Activated B cell treated with CpG ODN at 0.5 μM for 24 hours (primary cell): ENCODE measurements at regions not wholly inside any gene's neighbourhood (a gene's known extent, or its start where the extent isn't known, plus 50 kb on each side); places are given as distances from the start of the nearest gene placed in this dataset.
"Not testable (repeated sequence)": the region's sequence is repeated elsewhere in the genome, so short reads cannot be mapped to it uniquely, and the experiment has no call there.

ENCODE experiments used
- ATAC-seq: fragments of 200-7000 bp; cut with Tn5 transposase; one replicate; pipeline ENCODE4 v1.10.0; 2021; ENCODE audit warnings: low read depth, mild to moderate bottlenecking, moderate library complexity
- CTCF ChIA-PET: fragments of 350-600 bp; sonication (Branson Sonifier 250); formaldehyde crosslinking; loops from one replicate; lab custom pipeline; 2021; ENCODE audit warnings: antibody characterized with exemption; lab: Charles Lee
- POLR2A ChIA-PET: fragments of 350-600 bp; sonication (Branson Sonifier 250); formaldehyde crosslinking; loops from one replicate; lab custom pipeline; 2021; ENCODE audit warnings: antibody characterized with exemption; lab: Charles Lee
- DNase-seq: peaks from one replicate; pipeline ENCODE4 v3.0.0; 2022
- H3K27ac Mint-ChIP-seq: one replicate; pipeline ENCODE4 v1.8.0; 2020; ENCODE audit warnings: mixed read lengths
- H3K27me3 Mint-ChIP-seq: one replicate; pipeline ENCODE4 v1.8.0; 2021; ENCODE audit warnings: mixed read lengths
- H3K36me3 Mint-ChIP-seq: one replicate; pipeline ENCODE4 v1.8.0; 2021; ENCODE audit warnings: low read depth, mixed read lengths
- H3K4me1 Mint-ChIP-seq: one replicate; pipeline ENCODE4 v1.8.0; 2021; ENCODE audit warnings: mixed read lengths
- H3K4me3 Mint-ChIP-seq: one replicate; pipeline ENCODE4 v1.8.0; 2020; ENCODE audit warnings: mild to moderate bottlenecking, mixed read lengths
- H3K9me3 Mint-ChIP-seq: one replicate; pipeline ENCODE4 v1.8.0; 2020; ENCODE audit warnings: mixed read lengths
- CTCF ChIP-seq: fragments of 200-600 bp; IDR thresholded peaks from one replicate; pipeline ENCODE4 v1.8.0; 2022; ENCODE audit warnings: antibody characterized with exemption, mild to moderate bottlenecking
- intact Hi-C: fragments of 100-400 bp; cut with micrococcal nuclease; formaldehyde crosslinking; loops from one replicate; pipeline ENCODE4 v1.15.1; 2024

GRCh38 chr2:77767388-77768076, 245.4 kb upstream of the LRRTM4 start:
- no peak overlapping the region for H3K4me3 Mint-ChIP-seq
- ChIA-PET POLR2A (no interaction called here), CTCF (no interaction called here)
- H3K27ac Mint-ChIP-seq, result no peak overlapping the region
- peaks cover 14% of the 10 kb centered on the region for H3K9me3 Mint-ChIP-seq
- no peak for ATAC-seq
- no peak for DNase-seq
- TF ChIP-seq CTCF, result no peak
- no peaks in the 10 kb centered on the region for H3K36me3 Mint-ChIP-seq
- intact Hi-C loops, result no loop called here
- no peaks in the 10 kb centered on the region for H3K4me1 Mint-ChIP-seq
- H3K27me3 Mint-ChIP-seq, result no peaks in the 10 kb centered on the region

- Mint-ChIP-seq H3K9me3 (peaks cover 13% of the 10 kb centered on the region), H3K36me3 (no peaks in the 10 kb centered on the region), H3K4me3 (no peak overlapping the region), H3K4me1 (no peaks in the 10 kb centered on the region), H3K27me3 (no peaks in the 10 kb centered on the region), H3K27ac (no peak overlapping the region)
- POLR2A ChIA-PET, result no interaction called here
- no peak for DNase-seq
- intact Hi-C loops, result no loop called here
- no peak for TF ChIP-seq CTCF
- ATAC-seq, result no peak
- CTCF ChIA-PET, result no interaction called here
Measured at GRCh38 chr2:77768508-77768907, 246.3 kb upstream of the LRRTM4 start.

- ATAC-seq, result no peak
- no peak for TF ChIP-seq CTCF
Measured at GRCh38 chr2:77778917-77779316, 256.7 kb upstream of the LRRTM4 start.

GRCh38 chr2:77793500-77793899, 271.3 kb upstream of the LRRTM4 start:
- H3K27ac Mint-ChIP-seq, H3K9me3 Mint-ChIP-seq, ATAC-seq, CTCF ChIA-PET, H3K27me3 Mint-ChIP-seq, H3K4me3 Mint-ChIP-seq, H3K36me3 Mint-ChIP-seq, POLR2A ChIA-PET, DNase-seq, H3K4me1 Mint-ChIP-seq, intact Hi-C loops: not testable (repeated sequence)

More at GRCh38 chr2:77778917-77779316, 256.7 kb upstream of the LRRTM4 start:
- ChIA-PET POLR2A (no interaction called here), CTCF (no interaction called here)
- H3K4me1 Mint-ChIP-seq, result no peaks in the 10 kb centered on the region
- peaks cover 22% of the 10 kb centered on the region for H3K9me3 Mint-ChIP-seq
- DNase-seq, result no peak
- H3K36me3 Mint-ChIP-seq, result no peaks in the 10 kb centered on the region
- H3K4me3 Mint-ChIP-seq, result no peak overlapping the region
- no peaks in the 10 kb centered on the region for H3K27me3 Mint-ChIP-seq
- intact Hi-C loops, result no loop called here
- H3K27ac Mint-ChIP-seq, result no peak overlapping the region

GRCh38 chr2:77796397-77796796, 274.2 kb upstream of the LRRTM4 start:
- H3K9me3 Mint-ChIP-seq, result no peaks in the 10 kb centered on the region
- ATAC-seq (no peak), DNase-seq (no peak)
- H3K27ac Mint-ChIP-seq, result no peak overlapping the region
- CTCF ChIA-PET, result no interaction called here
- intact Hi-C loops, result no loop called here
- H3K27me3 Mint-ChIP-seq, result no peaks in the 10 kb centered on the region
- POLR2A ChIA-PET, result no interaction called here
- H3K36me3 Mint-ChIP-seq, result no peaks in the 10 kb centered on the region
- no peak overlapping the region for H3K4me3 Mint-ChIP-seq
- TF ChIP-seq CTCF, result no peak
- H3K4me1 Mint-ChIP-seq, result no peaks in the 10 kb centered on the region

DNA sequence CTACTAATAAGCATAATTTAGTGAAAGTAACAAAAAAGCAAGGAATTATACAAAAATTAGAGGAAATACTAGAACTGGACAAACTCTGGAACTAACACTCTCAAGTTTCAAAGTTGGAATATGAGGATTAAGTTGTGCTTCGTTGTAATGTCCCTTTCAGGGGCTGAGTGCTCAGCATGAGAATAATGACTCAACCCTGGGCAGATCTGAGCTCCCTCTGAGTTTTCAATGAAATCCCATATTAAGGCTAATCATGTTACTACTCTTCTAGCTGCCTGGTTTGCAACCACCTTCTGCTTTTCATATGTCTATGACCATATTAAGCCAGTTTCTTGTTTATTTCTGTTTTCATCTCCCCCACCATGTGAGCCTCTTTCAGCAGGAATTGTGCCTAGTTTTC, 274.9 kb upstream of the LRRTM4 start:
- ChIA-PET CTCF (no interaction called here), POLR2A (no interaction called here)
- H3K27ac Mint-ChIP-seq, result no peak overlapping the region
- ATAC-seq, result no peak
- DNase-seq, result no peak
- H3K9me3 Mint-ChIP-seq, result no peaks in the 10 kb centered on the region
- no peaks in the 10 kb centered on the region for H3K27me3 Mint-ChIP-seq
- H3K4me1 Mint-ChIP-seq, result no peaks in the 10 kb centered on the region
- H3K36me3 Mint-ChIP-seq, result no peaks in the 10 kb centered on the region
- TF ChIP-seq CTCF, result no peak
- intact Hi-C loops, result no loop called here
- H3K4me3 Mint-ChIP-seq, result no peak overlapping the region
